GM19397 (cell line): ENCODE measurements at regions not wholly inside any gene's neighbourhood (a gene's known extent, or its start where the extent isn't known, plus 50 kb on each side); places are given as distances from the start of the nearest gene placed in this dataset.
"Not testable (repeated sequence)": the region's sequence is repeated elsewhere in the genome, so short reads cannot be mapped to it uniquely, and the experiment has no call there.

Experiments
- ATAC-seq: cut with Tn5 transposase; IDR thresholded peaks from one replicate; pipeline ENCODE4 v1.9.1; 2021; ENCODE audit warnings: mild to moderate bottlenecking, moderate library complexity; ENCODE audit not compliant: unreplicated experiment

GRCh38 chr7:153404124-153404523 lies 644.6 kb downstream of the ACTR3B start:
- ATAC-seq: no peak

- no peak for ATAC-seq
Observed at GRCh38 chr7:153404781-153405279, 645.3 kb downstream of the ACTR3B start.

GRCh38 chr7:153405704-153406485 lies 646.3 kb upstream of the DPP6 start:
- ATAC-seq: no peak

- no peak for ATAC-seq
Observed at GRCh38 chr7:153406486-153406872, 645.7 kb upstream of the DPP6 start.

GRCh38 chr7:153407291-153408046 lies 644.7 kb upstream of the DPP6 start:
- no peak for ATAC-seq

GRCh38 chr7:153408360-153409335 lies 643.5 kb upstream of the DPP6 start:
- no peak for ATAC-seq

- not testable (repeated sequence) for ATAC-seq
Observed at GRCh38 chr7:153409567-153410342, 642.4 kb upstream of the DPP6 start.

GRCh38 chr7:153410997-153411642 lies 641.1 kb upstream of the DPP6 start:
- ATAC-seq: not testable (repeated sequence)

- not testable (repeated sequence) for ATAC-seq
Observed at GRCh38 chr7:153412114-153412823, 639.9 kb upstream of the DPP6 start.

GRCh38 chr7:153412824-153413198 lies 639.4 kb upstream of the DPP6 start:
- not testable (repeated sequence) for ATAC-seq

GRCh38 chr7:153413199-153413539 lies 639.0 kb upstream of the DPP6 start:
- no peak for ATAC-seq

GRCh38 chr7:153413540-153414287 lies 638.5 kb upstream of the DPP6 start:
- no peak for ATAC-seq

- no peak for ATAC-seq
Observed at GRCh38 chr7:153414288-153414629, 637.9 kb upstream of the DPP6 start.

- no peak for ATAC-seq
Observed at GRCh38 chr7:153415632-153416031, 636.6 kb upstream of the DPP6 start.

- ATAC-seq: no peak
Observed at GRCh38 chr7:153422291-153423209, 629.6 kb upstream of the DPP6 start.

- ATAC-seq: no peak
Observed at GRCh38 chr7:153423210-153423590, 629.0 kb upstream of the DPP6 start.

- no peak for ATAC-seq
Observed at GRCh38 chr7:153430931-153431330, 621.3 kb upstream of the DPP6 start.

GRCh38 chr7:153432063-153432462 lies 620.1 kb upstream of the DPP6 start:
- ATAC-seq: no peak
